ENCODE measurements at regions not wholly inside any gene's neighbourhood (a gene's known extent, or its start where the extent isn't known, plus 50 kb on each side); places are given as distances from the start of the nearest gene placed in this dataset.

- H2BK12ac ChIP-seq (ENCODE audit: low read depth, low read length): no peak overlapping the region
- H3K23ac ChIP-seq (ENCODE audit: insufficient read length): no peak overlapping the region
- ChIA-PET POLR2A (ENCODE audit: partially characterized antibody) (no interaction called here), CTCF (ENCODE audit: partially characterized antibody) (interaction anchor here (1.5 kb wide), 1 partner anchor 24 kb away, joined by 3 read pairs; no protein-coding TSS in a partner anchor)
- no peaks in the 10 kb centered on the region for H3K79me1 ChIP-seq (ENCODE audit: low read depth, low read length)
- no peak overlapping the region for H3K4ac ChIP-seq (replicated peaks; ENCODE audit: insufficient read length, low read depth, low read length)
- H3K56ac ChIP-seq (replicated peaks; ENCODE audit: insufficient read length, low read depth, low read length): no peak overlapping the region
- no peaks in the 10 kb centered on the region for H3K79me2 ChIP-seq (ENCODE audit: control insufficient read depth in 1 of 2, insufficient read depth in 2 of 2, low read length in 2 of 2)
- H3K9ac ChIP-seq (replicated peaks in 1 of 4; ENCODE audit: extremely low read depth in 1 of 4, low read depth in 3 of 4, low read length in 3 of 4): no peak overlapping the region
- no peak overlapping the region for H2AK5ac ChIP-seq (ENCODE audit: low read depth, low read length)
- no peaks in the 10 kb centered on the region for H3K4me1 ChIP-seq (replicated peaks in 1 of 4; ENCODE audit: control insufficient read depth in 3 of 4, insufficient read depth in 4 of 4, low read length in 3 of 4)
- no peak overlapping the region for H2AFZ ChIP-seq (ENCODE audit: low read length)
- H3K27me3 ChIP-seq (replicated peaks in 1 of 4; ENCODE audit: control insufficient read depth in 3 of 4, extremely low read depth in 1 of 4, insufficient read depth in 3 of 4, low read length in 3 of 4): peaks cover 0 to 1% (median 0%) of the 10 kb centered on the region in 4 experiments; a peak in 1 of 7 replicates
- H4K8ac ChIP-seq (ENCODE audit: extremely low read depth, insufficient read depth, low read length): no peak overlapping the region
- no peak overlapping the region for H2BK20ac ChIP-seq (ENCODE audit: low read length)
- WGBS, 2 experiments (ENCODE audit: extremely low coverage in 1 of 2, insufficient coverage in 1 of 2, insufficient read length in 1 of 2, insufficient replicate concordance in 2 of 2, low coverage in 1 of 2, low lambda C conversion rate in 2 of 2, missing lambda C conversion rate in 1 of 2): 100% methylated on average over 2 of the region's 2 CpGs; no CpG with 5 or more reads in 1 of the 2 experiments
- no peak for FAIRE-seq
- H3K23me2 ChIP-seq (ENCODE audit: low read depth, low read length): no peaks in the 10 kb centered on the region
- H3K9me3 ChIP-seq (ENCODE audit: insufficient read depth in 2 of 2, low read depth in 1 of 2, low read length in 1 of 2): peaks cover 0 to 3% of the 10 kb centered on the region in 2 experiments; a peak in 2 of 4 replicates
- no peaks in the 10 kb centered on the region for H4K20me1 ChIP-seq (replicated peaks in 1 of 2; ENCODE audit: control insufficient read depth in 1 of 2, insufficient read depth in 2 of 2, low read length in 2 of 2)
- H4K91ac ChIP-seq (replicated peaks; ENCODE audit: insufficient read length, low read length): no peak overlapping the region
- H2BK15ac ChIP-seq (ENCODE audit: low read length): no peak overlapping the region
- no peaks in the 10 kb centered on the region; a peak in 1 of 8 replicates for H3K36me3 ChIP-seq (ENCODE audit: control insufficient read depth in 2 of 4, insufficient read depth in 4 of 4, low read length in 3 of 4)
- H3K4me3 ChIP-seq (ENCODE audit: extremely low read depth in 1 of 4, insufficient read depth in 2 of 4, low read depth in 3 of 4, low read length in 4 of 4): no peak overlapping the region
- H3K14ac ChIP-seq (ENCODE audit: insufficient read length): no peak overlapping the region
- no peak overlapping the region for H3K27ac ChIP-seq (ENCODE audit: low read depth, low read length)
- no peak overlapping the region for H3K18ac ChIP-seq (ENCODE audit: extremely low read depth, low read length)
- DNase-seq (ENCODE audit: low read depth in 1 of 2, low spot score in 2 of 2): no peak
- no peak overlapping the region for H2BK120ac ChIP-seq (replicated peaks; ENCODE audit: low read depth, low read length)
- H3K4me2 ChIP-seq (ENCODE audit: insufficient read depth in 1 of 2, low read depth in 2 of 2, low read length in 2 of 2): no peak overlapping the region
- TF ChIP-seq RNF2 (IDR thresholded peaks at IDR 0.05; ENCODE audit: borderline replicate concordance, low read depth, low read length, missing control alignments, poor library complexity, severe bottlenecking): no peak
- no peak for TF ChIP-seq TBP (IDR thresholded peaks at IDR 0.05; ENCODE audit: low read depth, low read length)
- no peak for TF ChIP-seq SP1 (IDR thresholded peaks at IDR 0.05; ENCODE audit: low read depth, low read length)
- TF ChIP-seq BRCA1 (IDR thresholded peaks at IDR 0.05; ENCODE audit: low read depth, low read length): no peak
- no peak for TF ChIP-seq RXRA (IDR thresholded peaks at IDR 0.05; ENCODE audit: insufficient read depth, low read depth, low read length)
- no peak overlapping the region for H2BK5ac ChIP-seq (ENCODE audit: low read depth, low read length)
- no peak overlapping the region for H4K5ac ChIP-seq (ENCODE audit: insufficient read length, low read depth, low read length)
Observed at GRCh38 chr2:35997488-35997887, 358.1 kb upstream of the CRIM1 start.

Data from H1 (cell line).